Caco-2 (cell line): ENCODE measurements at regions not wholly inside any gene's neighbourhood (a gene's known extent, or its start where the extent isn't known, plus 50 kb on each side); places are given as distances from the start of the nearest gene placed in this dataset.

Experiments used
- BruUV-seq: library from RNA; stranded (reverse); fragments of 400-500 nt; replicated peaks from 2 replicates; lab custom pipeline; 2021; lab: Mats Ljungman, UMichigan
- CTCF ChIA-PET: fragments of 300-600 bp; sonication (Branson Sonifier 250); formaldehyde crosslinking; loops from one replicate; lab custom pipeline; 2022; ENCODE audit warnings: antibody characterized with exemption; lab: Charles Lee
- POLR2A ChIA-PET: fragments of 300-600 bp; sonication (Branson Sonifier 250); formaldehyde crosslinking; loops from one replicate; lab custom pipeline; 2022; ENCODE audit warnings: antibody characterized with exemption; lab: Charles Lee
- DNase-seq, 2 experiments: peaks; one replicate each; pipeline versions ENCODE4 v3.0.0 to v3.0.0-alpha.2; 2020 to 2022
- H3K27me3 ChIP-seq: replicated peaks from 2 replicates; pipeline ENCODE4 v1.6.0; 2011; ENCODE audit warnings: low read length; ENCODE audit not compliant: control insufficient read depth, insufficient read depth
- H3K36me3 ChIP-seq: 2 replicates; pipeline ENCODE4 v1.5.1; 2011; ENCODE audit warnings: low read length; ENCODE audit not compliant: control insufficient read depth, insufficient read depth
- H3K4me1 ChIP-seq: fragments of 250-450 bp; sonication (Bioruptor Pico); 2 replicates; pipeline ENCODE4 v1.5.1; 2020; ENCODE audit warnings: mild to moderate bottlenecking
- H3K4me3 ChIP-seq: 2 replicates; pipeline ENCODE4 v1.5.1; 2011; ENCODE audit warnings: low read depth, mild to moderate bottlenecking, control low read depth, low read length
- H3K9me3 ChIP-seq: fragments of 250-450 bp; sonication (Bioruptor Pico); 2 replicates; pipeline ENCODE4 v1.5.1; 2020; ENCODE audit warnings: mild to moderate bottlenecking, moderate library complexity
- H3K27ac Mint-ChIP-seq: one replicate; pipeline ENCODE4 v1.8.0; 2022; ENCODE audit warnings: mixed read lengths; ENCODE audit not compliant: unreplicated experiment
- H3K27me3 Mint-ChIP-seq: one replicate; pipeline ENCODE4 v1.8.0; 2022; ENCODE audit warnings: mixed read lengths; ENCODE audit not compliant: insufficient read depth, unreplicated experiment
- H3K36me3 Mint-ChIP-seq: one replicate; pipeline ENCODE4 v1.8.0; 2022; ENCODE audit warnings: mild to moderate bottlenecking, mixed read lengths; ENCODE audit not compliant: insufficient read depth, unreplicated experiment
- H3K4me1 Mint-ChIP-seq: one replicate; pipeline ENCODE4 v1.8.0; 2022; ENCODE audit warnings: low read depth, mixed read lengths; ENCODE audit not compliant: unreplicated experiment
- H3K4me3 Mint-ChIP-seq: one replicate; pipeline ENCODE4 v1.8.0; 2022; ENCODE audit warnings: mild to moderate bottlenecking, moderate library complexity, mixed read lengths; ENCODE audit not compliant: unreplicated experiment
- H3K9me3 Mint-ChIP-seq: one replicate; pipeline ENCODE4 v1.8.0; 2022; ENCODE audit warnings: mixed read lengths; ENCODE audit not compliant: unreplicated experiment
- CTCF ChIP-seq, 2 experiments: fragments of 200-600 bp in 1 of 2; IDR thresholded peaks; 1 replicate in 1 of 2; 2 replicates in 1 of 2; pipeline versions ENCODE4 v1.5.1 to v1.8.0; 2011 to 2022; ENCODE audit warnings: antibody characterized with exemption in 1 of 2, control low read depth in 1 of 2, inconsistent platforms in 1 of 2, low read depth in 1 of 2, low read length in 1 of 2, mild to moderate bottlenecking in 1 of 2, moderate library complexity in 1 of 2; ENCODE audit not compliant: insufficient read depth in 1 of 2, severe bottlenecking in 1 of 2, unreplicated experiment in 1 of 2
- intact Hi-C: fragments of 100-400 bp; cut with micrococcal nuclease; formaldehyde crosslinking; loops from one replicate; pipeline ENCODE4 v1.10.0; 2022; ENCODE audit not compliant: unreplicated experiment

- BruUV-seq: no TSS peak
- Mint-ChIP-seq H3K4me1 (no peaks in the 10 kb centered on the region), H3K9me3 (no peaks in the 10 kb centered on the region), H3K27me3 (peaks cover 1% of the 10 kb centered on the region), H3K36me3 (no peaks in the 10 kb centered on the region), H3K27ac (no peak overlapping the region), H3K4me3 (no peak overlapping the region)
- POLR2A ChIA-PET: no interaction called here
- Histone ChIP-seq H3K4me1 (no peaks in the 10 kb centered on the region), H3K27me3 (no peaks in the 10 kb centered on the region), H3K9me3 (no peaks in the 10 kb centered on the region), H3K36me3 (no peaks in the 10 kb centered on the region), H3K4me3 (no peak overlapping the region)
- CTCF ChIA-PET: no interaction called here
- intact Hi-C loops: no loop called here
- no peak for DNase-seq
- TF ChIP-seq CTCF (IDR thresholded peaks at IDR 0.05; ENCODE audit: insufficient read depth in 1 of 2, low read depth in 1 of 2, low read length in 1 of 2, severe bottlenecking in 1 of 2, unreplicated experiment in 1 of 2): no peak
These were observed 113.3 kb downstream of the ADRB2 start for GRCh38 chr5:148939676-148940075.

- POLR2A ChIA-PET: no interaction called here
- no peaks in the 10 kb centered on the region for H3K27me3 ChIP-seq
- H3K9me3 Mint-ChIP-seq: no peaks in the 10 kb centered on the region
- H3K27me3 Mint-ChIP-seq: peaks cover 2% of the 10 kb centered on the region
- intact Hi-C loops: no loop called here
- no peak overlapping the region for H3K4me3 Mint-ChIP-seq
- H3K4me1 ChIP-seq: no peaks in the 10 kb centered on the region
- no peaks in the 10 kb centered on the region for H3K9me3 ChIP-seq
- CTCF ChIA-PET: no interaction called here
- H3K27ac Mint-ChIP-seq: no peak overlapping the region
- no peak for TF ChIP-seq CTCF (IDR thresholded peaks at IDR 0.05; ENCODE audit: insufficient read depth in 1 of 2, low read depth in 1 of 2, low read length in 1 of 2, severe bottlenecking in 1 of 2, unreplicated experiment in 1 of 2)
- no peaks in the 10 kb centered on the region for H3K36me3 Mint-ChIP-seq
- no peak for DNase-seq
- no peaks in the 10 kb centered on the region for H3K36me3 ChIP-seq
- BruUV-seq: no TSS peak
- no peak overlapping the region for H3K4me3 ChIP-seq
- no peaks in the 10 kb centered on the region for H3K4me1 Mint-ChIP-seq
These were observed 115.4 kb downstream of the ADRB2 start for GRCh38 chr5:148941810-148942209.

GRCh38 chr5:148949841-148950470 is 112.9 kb downstream of the SH3TC2 start:
- BruUV-seq: no TSS peak
- ChIA-PET CTCF (interaction anchor here (1.5 kb wide), 1 partner anchor 86 kb away, joined by 4 read pairs; no protein-coding TSS in a partner anchor), POLR2A (no interaction called here)
- H3K27me3 Mint-ChIP-seq: no peaks in the 10 kb centered on the region
- TF ChIP-seq CTCF (IDR thresholded peaks at IDR 0.05; ENCODE audit: insufficient read depth in 1 of 2, low read depth in 1 of 2, low read length in 1 of 2, severe bottlenecking in 1 of 2, unreplicated experiment in 1 of 2): no peak
- Histone ChIP-seq H3K36me3 (no peaks in the 10 kb centered on the region), H3K4me3 (no peak overlapping the region), H3K4me1 (no peaks in the 10 kb centered on the region), H3K27me3 (no peaks in the 10 kb centered on the region), H3K9me3 (no peaks in the 10 kb centered on the region)
- H3K27ac Mint-ChIP-seq: no peak overlapping the region
- no peaks in the 10 kb centered on the region for H3K4me1 Mint-ChIP-seq
- intact Hi-C loops: no loop called here
- H3K4me3 Mint-ChIP-seq: no peak overlapping the region
- no peaks in the 10 kb centered on the region for H3K9me3 Mint-ChIP-seq
- H3K36me3 Mint-ChIP-seq: no peaks in the 10 kb centered on the region
- no peak for DNase-seq
